ENCODE measurements at regions not wholly inside any gene's neighbourhood (a gene's known extent, or its start where the extent isn't known, plus 50 kb on each side); places are given as distances from the start of the nearest gene placed in this dataset.

DNA sequence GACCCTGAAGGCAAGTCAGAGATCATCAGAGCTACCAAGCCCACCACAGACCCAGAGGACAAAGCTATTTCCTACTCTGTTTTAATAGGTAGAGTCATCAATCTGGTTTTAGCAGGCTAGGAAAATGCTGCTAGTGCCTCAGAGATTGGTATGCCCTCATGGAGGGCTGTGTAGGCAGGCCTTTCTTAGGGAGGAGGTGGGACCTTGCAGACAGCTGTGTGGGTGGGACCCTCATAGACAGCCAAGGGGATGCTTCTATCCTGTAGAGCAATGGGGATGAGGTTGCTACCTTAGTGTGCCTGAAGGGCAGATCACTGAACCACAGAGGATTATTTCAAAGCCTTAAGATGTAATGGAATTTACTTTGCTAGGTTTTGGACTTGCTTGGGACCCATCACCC lies 534.9 kb upstream of the KLF12 start:
- DNase-seq (ENCODE audit: low read depth) = no peak

DNA sequence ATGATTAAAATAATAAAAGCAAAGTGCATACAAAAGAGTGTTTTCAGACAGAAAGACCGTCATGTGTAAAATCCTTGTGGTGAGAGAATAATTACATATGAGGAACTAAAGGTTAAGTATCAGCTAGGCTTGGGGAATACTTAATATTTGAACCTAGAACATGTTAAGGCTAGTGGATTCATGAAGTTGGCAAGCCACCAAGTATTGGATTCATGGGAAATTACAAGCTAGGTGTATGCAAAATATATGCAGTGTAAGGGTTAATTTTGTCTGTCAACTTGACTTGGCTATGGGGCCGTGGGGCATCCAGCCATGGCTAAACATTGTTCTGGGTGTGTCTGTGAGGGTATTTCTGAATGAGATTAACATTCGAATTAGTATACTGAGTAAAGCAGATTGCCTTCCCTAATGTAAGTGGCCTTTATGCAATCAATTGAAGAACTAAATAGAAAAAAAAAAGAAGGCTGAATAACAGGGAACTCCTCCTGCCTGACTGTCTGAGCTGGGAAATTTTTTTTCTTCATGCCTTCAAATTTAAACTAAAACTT lies 533.5 kb upstream of the KLF12 start:
- no peak for DNase-seq (ENCODE audit: low read depth)

GRCh38 chr13:74662905-74663304 lies 528.7 kb upstream of the KLF12 start:
- no peak for DNase-seq (ENCODE audit: low read depth)

GRCh38 chr13:74661851-74662250 lies 527.6 kb upstream of the KLF12 start:
- no peak for DNase-seq (ENCODE audit: low read depth)

DNA sequence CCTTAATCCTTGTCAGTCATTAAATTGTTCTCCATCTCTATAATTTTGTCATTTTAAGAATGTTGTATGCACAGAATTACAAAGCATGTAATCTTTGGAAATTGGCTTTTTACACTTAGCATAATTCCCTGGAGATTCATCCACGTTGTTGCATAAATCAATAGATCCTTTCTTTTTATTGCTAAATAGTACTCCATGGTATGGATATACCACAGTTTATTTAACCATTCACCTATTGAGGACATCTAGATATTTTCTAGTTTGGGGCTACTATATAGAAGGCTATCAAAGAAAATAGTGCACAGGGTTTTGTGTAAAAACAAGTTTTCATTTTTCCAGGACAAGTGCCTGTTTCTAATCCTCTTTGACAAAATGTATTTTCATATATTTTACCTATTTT lies 523.6 kb upstream of the KLF12 start:
- no peak for DNase-seq (ENCODE audit: low read depth)

DNA sequence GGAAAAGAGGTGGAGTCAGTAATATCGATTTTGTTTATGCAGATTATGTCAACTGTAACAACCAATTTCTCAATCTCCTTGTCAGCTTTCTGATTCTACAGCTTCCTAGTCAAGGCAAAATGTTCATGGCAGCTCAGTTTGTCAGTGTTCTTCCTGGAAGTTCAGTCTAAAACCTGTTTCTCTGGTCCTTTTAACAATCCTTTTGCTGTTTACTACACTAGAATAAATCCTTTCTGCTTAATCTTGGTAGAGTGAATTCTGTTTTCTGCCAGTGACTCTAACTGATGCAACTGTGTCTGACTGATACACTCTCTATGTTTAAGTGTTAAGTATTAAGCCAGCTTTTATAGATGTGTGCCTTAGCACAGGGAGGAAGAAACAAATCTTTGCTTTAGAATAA lies 516.9 kb upstream of the KLF12 start:
- DNase-seq (ENCODE audit: low read depth) = no peak

DNA sequence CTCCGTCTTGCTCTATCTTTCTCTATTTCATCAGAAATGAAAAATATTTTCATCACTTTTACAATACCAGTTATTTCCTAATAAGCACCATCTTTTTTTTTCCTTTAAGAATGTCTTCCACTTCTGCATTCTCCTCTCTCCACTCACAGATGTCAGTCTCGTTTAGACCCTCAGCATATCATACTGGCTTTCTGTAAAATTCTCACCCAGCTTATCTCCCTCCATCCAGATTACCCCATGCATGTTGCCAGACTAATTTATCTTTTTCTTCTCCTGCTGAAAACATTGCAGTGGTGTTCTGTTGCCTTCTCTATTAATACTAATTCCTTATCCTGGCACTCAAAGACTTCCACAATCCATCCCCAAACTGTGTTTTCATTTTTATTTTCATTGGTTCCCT lies 513.8 kb upstream of the KLF12 start:
- DNase-seq (ENCODE audit: low read depth) = no peak

- no peak for DNase-seq (ENCODE audit: low read depth)
Observed at GRCh38 chr13:74647211-74647610, 513.0 kb upstream of the KLF12 start.

DNA sequence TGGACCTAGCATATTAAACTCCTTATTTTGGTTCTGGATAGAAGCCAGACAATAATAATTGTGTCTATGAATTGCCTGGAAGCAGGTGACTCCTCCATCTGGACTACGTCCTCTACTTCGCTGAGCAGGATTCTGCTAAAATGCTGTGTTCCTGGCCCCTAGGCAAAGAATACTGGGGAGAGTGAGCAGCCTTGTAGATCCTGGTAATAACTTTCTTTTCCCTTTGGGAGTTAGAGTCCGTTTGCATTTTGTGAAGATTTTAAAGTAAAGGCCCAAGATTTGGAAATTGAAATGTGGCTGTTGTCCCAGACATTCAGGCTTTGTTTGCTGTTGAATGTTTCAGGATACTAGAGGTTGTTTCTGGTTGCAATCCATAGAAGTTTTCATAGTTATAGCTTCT lies 511.9 kb upstream of the KLF12 start:
- no peak for DNase-seq (ENCODE audit: low read depth)

GRCh38 chr13:74645586-74645985 lies 511.4 kb upstream of the KLF12 start:
- DNase-seq (ENCODE audit: low read depth) = no peak

DNA sequence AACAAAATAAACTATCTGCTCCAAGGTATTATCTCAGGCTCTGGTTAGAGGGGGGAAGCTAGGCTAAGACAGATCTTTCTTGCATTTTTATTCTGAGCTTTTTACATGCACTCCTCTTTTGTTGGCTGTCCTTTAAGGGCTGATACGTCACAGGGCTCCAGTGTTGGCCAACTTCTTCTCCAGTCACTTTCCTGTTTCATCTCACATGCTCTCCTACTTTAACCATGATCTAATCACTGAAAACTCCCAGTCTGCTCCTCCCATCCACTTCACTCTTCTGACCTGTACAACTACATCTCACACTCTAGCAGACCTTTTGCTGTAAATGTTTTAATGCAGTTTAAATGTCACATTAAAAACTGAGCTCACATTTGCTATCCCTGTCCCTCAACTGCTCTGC lies 510.0 kb upstream of the KLF12 start:
- no peak for DNase-seq (ENCODE audit: low read depth)

DNA sequence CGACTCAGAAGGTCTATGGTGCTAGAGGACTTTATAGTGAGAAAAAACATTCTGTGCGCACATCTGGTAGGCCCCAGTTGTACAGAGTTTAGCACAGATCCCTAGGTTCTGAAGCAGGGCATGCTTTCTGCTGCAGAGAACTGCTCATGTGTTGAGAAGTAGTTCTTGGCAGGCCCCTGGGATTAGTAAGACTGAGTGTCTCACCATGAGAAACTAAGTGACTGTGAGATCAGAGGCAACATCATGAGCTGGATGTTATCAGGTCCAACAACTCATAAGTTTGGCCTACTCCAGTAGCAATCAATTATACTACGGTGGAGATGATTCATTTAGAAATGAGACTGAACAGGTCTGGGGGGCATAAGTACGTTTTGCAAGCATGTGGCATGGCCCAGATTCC lies 507.4 kb upstream of the KLF12 start:
- DNase-seq (ENCODE audit: low read depth) = no peak

DNA sequence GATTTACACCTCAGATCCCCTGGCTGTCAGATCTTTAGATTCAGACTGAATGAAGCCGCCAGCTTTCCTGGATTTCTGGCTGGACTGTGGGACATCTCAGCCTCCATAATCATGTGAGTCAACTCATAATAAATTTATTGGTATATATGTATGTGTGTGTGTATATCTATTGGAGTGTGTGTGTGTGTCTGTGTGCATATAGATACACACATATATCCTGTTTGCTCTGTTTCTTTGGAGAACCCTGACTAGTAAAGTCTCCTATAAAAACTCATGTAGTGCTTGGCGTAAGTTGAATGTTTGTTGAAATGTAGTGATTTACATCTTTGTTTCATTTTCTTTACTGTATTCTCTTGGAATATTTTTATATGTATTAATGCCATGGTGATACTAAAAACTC lies 499.5 kb upstream of the KLF12 start:
- no peak for DNase-seq (ENCODE audit: low read depth)

DNA sequence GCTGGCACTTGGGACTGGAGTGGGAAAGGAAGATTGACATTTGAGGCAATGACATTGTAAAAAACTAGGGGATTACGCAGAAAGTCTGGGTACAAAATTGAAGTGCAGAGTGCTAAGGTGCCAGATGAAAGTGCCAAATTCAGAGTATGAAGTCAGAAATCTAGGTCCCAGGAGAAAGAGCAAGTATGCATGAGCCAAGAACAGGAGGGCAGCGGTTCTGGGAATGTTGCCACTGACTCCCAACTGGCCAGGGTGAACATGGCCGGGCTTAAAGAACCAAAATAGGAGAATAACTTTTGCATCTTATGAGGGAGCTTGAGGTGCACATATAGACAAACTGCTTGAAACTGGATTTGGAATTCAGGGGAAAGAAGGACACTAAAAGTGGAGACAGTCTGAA lies 495.8 kb upstream of the KLF12 start:
- DNase-seq (ENCODE audit: low read depth) = no peak

DNA sequence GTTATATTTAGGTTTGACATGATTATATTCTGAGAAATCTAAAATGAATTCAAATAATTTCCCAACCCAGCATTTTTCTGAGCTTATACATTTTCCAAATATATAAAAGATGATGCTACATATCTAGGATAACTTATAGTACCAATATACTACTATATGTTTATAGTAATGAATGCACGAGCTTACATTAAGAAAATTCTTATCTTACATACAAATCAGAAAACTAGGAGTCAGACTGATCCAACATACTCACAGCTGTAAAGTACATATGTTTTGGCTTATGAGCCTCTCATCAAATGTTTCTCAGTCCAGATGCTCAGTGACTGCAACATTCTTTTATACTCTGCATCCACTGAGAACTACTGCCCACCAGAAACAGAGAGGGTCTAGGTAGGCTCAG lies 491.3 kb upstream of the KLF12 start:
- DNase-seq (ENCODE audit: low read depth) = no peak

DNA sequence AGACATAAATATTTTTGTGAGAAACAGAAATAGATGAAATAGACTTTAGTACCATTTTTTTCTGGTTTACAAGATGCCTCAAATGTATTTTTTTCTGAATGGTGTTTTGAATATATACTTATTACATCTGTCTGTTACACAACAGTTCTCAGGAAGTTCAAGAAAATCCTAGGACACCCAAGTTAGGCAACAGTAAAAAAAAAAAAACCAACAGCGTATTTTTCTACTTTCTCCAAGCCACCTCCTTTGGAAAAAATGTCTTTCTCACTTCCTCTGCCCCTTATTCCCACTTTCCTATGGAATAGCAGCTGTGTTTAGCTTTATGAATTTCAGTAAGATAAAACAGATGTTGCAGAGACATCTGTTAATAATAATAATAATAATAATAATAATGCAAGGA lies 489.6 kb upstream of the KLF12 start:
- no peak for DNase-seq (ENCODE audit: low read depth)

DNA sequence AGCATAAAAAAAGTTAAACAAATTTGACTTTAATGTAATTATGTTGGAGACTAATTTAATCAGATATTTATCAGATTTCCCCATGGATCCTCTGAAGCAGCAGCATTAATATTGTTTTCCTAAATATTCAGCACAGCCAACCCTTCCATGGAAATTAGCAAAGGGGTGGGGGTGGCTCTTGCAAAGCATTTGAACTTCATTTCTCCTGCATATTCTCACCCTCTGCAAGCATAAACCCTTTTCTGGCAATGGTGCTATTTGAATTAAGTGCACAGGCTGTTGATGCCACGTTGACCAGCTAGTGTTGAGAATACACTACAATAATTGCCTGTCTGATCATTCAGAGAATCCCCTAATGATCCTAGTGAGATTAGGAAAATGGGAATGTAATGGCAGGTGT lies 488.1 kb upstream of the KLF12 start:
- DNase-seq (ENCODE audit: low read depth) = no peak

- no peak for DNase-seq (ENCODE audit: low read depth)
Observed at GRCh38 chr13:74620711-74621110, 486.5 kb upstream of the KLF12 start.

- no peak for DNase-seq (ENCODE audit: low read depth)
Observed at GRCh38 chr13:74620308-74620707, 486.1 kb upstream of the KLF12 start.

GRCh38 chr13:74597526-74597925 lies 463.3 kb upstream of the KLF12 start:
- no peak for DNase-seq (ENCODE audit: low read depth)

DNA sequence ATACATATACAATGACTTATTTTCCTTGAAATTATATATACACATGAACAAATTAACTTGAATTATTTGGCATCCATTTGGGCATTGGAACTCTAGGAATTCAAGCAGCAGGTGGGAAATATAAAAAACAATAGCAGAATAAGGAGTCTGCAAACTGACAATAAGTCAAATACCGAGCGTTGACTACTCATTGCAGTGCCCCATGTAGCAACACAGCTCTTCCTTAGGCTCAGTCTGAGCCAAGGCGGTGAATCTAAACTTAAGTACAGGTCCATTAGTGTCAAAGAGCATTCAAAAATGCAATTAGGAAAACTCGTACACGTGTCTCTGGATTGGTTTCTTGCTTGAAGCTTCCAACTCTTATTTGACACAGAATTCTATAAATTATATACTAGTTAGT lies 462.5 kb upstream of the KLF12 start:
- no peak for DNase-seq (ENCODE audit: low read depth)

DNA sequence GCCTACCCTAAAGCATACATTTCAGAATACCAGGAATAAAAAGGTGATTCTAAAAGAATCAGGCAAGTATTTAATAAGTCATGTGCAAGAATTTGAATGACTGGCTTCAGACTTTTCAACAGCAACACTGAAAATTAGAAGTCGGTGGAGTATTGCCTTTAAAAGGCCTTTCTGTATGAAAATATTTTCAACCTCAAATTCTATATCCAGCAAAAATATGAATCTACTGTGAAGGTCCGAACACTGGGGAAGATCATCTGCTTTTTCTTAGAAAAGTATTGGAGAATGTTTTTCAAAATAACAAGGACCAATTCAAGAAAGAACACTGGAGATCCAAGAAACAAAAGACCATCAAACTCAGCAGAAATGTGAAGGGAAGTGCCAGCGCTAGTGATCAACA lies 459.5 kb upstream of the KLF12 start:
- no peak for DNase-seq (ENCODE audit: low read depth)

- DNase-seq (ENCODE audit: low read depth) = no peak
Observed at GRCh38 chr13:74586847-74587246, 452.6 kb upstream of the KLF12 start.

GRCh38 chr13:74576420-74576819 lies 442.2 kb upstream of the KLF12 start:
- no peak for DNase-seq (ENCODE audit: low read depth)

DNA sequence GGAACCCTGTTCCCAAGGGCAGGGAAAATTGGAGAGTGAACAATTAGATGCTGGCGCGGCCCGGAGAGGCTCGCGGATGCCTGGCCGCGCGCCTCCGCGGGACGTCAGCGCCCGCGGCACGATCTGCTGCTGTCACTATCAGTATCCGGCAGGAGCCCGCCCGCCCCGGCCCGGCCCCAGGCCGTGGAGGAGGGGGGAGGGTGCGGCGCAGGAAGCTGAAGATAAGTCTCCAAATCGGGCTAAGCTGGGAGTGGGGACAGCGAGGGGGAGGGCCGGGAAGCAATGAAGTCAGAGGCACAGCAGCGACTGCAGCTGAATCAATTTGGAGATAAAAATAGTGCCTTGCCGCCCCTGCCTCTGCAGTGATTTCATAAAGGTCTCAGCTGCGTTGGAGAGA lies 441.5 kb upstream of the KLF12 start:
- peak; percentile 34 for DNase-seq (ENCODE audit: low read depth)

Measured in activated T-cell treated with anti-CD3 and anti-CD28 coated beads for 48 hours (primary cell).